ENCODE measurements at regions not wholly inside any gene's neighbourhood (a gene's known extent, or its start where the extent isn't known, plus 50 kb on each side); places are given as distances from the start of the nearest gene placed in this dataset.
"Not testable (repeated sequence)": the region's sequence is repeated elsewhere in the genome, so short reads cannot be mapped to it uniquely, and the experiment has no call there.

DNA sequence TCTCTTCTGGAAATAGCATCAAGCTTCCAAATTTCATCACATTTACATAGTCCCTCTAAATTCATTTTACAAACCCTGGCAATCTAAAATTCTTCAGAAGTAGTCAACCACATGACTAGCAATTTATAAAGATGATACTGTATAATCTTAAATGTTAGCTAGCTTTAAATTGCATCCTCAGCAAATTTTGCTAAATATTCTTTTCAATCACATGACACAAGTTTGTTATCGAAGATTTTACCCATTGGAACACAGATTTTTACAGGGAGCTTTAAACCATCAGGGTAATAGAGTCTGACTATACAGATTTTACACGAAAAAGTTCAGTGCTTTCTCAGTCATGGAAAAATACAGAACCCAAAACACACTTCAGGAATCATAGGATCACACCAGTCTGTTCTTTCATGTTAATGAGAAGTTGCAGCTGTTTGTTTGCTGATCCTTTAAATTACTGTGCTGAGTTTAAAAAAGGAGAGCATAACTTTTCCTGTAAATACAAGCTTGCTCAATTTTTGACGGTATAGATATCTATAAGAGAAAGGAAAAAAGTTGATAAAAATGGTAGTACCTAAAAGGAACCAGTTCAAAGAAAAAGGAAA lies 445.8 kb upstream of the ADGRB3 start:
- Histone ChIP-seq H3K27ac (ENCODE audit: low read depth in 2 of 2, low read length in 1 of 2) (no peak overlapping the region), H3K4me1 (ENCODE audit: control insufficient read depth in 2 of 2, insufficient read depth in 2 of 2, low read length in 1 of 2) (no peaks in the 10 kb centered on the region), H3K4me3 (ENCODE audit: low read depth in 1 of 2, low read length in 2 of 2) (no peak overlapping the region), H3K36me3 (ENCODE audit: control insufficient read depth in 2 of 2, insufficient read depth in 2 of 2, low read length in 1 of 2) (no peaks in the 10 kb centered on the region), H3K9me3 (ENCODE audit: control insufficient read depth in 2 of 2, insufficient read depth in 1 of 2, low read depth in 1 of 2, low read length in 1 of 2) (no peaks in the 10 kb centered on the region), H3K27me3 (ENCODE audit: control insufficient read depth in 1 of 2, insufficient read depth in 2 of 2, low read length in 2 of 2) (no peaks in the 10 kb centered on the region)
- 41 to 45% methylated on average over 3 of the region's 3 CpGs for WGBS, 2 donors

DNA sequence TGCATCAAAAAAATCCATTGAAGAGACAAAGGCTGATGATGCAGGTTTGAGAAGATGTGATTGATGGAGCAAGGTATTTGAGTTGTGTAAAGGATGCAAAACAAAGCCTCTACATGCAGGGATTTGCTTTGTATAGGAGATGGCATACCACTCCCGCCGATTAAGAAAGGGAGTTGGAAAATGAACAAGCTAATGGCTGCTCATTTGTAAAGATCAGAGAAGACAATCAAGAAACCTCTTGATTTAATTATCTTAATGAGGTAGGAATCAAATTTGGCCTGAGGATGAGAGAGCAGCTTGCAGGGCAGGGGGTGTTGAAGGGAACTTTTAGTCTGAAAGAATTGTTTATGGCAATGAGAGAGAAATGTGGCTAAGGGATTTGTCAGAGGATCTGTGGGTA lies 448.2 kb upstream of the ADGRB3 start:
- Histone ChIP-seq H3K27me3 (ENCODE audit: control insufficient read depth in 1 of 2, insufficient read depth in 2 of 2, low read length in 2 of 2) (no peaks in the 10 kb centered on the region), H3K36me3 (ENCODE audit: control insufficient read depth in 2 of 2, insufficient read depth in 2 of 2, low read length in 1 of 2) (no peaks in the 10 kb centered on the region), H3K9me3 (ENCODE audit: control insufficient read depth in 2 of 2, insufficient read depth in 1 of 2, low read depth in 1 of 2, low read length in 1 of 2) (no peaks in the 10 kb centered on the region), H3K4me1 (ENCODE audit: control insufficient read depth in 2 of 2, insufficient read depth in 2 of 2, low read length in 1 of 2) (no peaks in the 10 kb centered on the region), H3K27ac (ENCODE audit: low read depth in 2 of 2, low read length in 1 of 2) (no peak overlapping the region), H3K4me3 (ENCODE audit: low read depth in 1 of 2, low read length in 2 of 2) (no peak overlapping the region)
- 70 to 87% methylated on average over 2 of the region's 2 CpGs for WGBS, 2 donors

DNA sequence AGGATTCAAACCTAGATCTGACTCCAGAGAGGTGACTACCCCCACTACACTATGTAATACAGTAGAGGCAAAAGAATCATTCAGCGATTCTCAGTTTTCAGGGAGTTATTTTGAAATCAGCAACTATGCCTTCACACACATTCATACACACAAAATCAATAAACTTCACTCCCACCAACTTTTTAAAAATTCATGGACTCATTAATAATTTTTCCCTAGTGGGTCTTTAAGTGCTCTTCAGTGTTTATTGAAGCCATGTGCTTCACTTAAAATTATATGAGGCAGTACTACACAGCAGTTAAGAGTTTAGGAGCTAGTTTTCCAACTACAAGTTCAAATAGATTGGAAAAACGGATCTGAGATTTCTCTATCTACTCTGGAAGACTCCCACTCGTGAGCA lies 452.7 kb upstream of the ADGRB3 start:
- 60 to 63% methylated on average over 3 of the region's 3 CpGs for WGBS, 2 donors
- Histone ChIP-seq H3K27ac (ENCODE audit: low read depth in 2 of 2, low read length in 1 of 2) (no peak overlapping the region), H3K27me3 (ENCODE audit: control insufficient read depth in 1 of 2, insufficient read depth in 2 of 2, low read length in 2 of 2) (no peaks in the 10 kb centered on the region), H3K36me3 (ENCODE audit: control insufficient read depth in 2 of 2, insufficient read depth in 2 of 2, low read length in 1 of 2) (no peaks in the 10 kb centered on the region), H3K4me1 (ENCODE audit: control insufficient read depth in 2 of 2, insufficient read depth in 2 of 2, low read length in 1 of 2) (no peaks in the 10 kb centered on the region), H3K4me3 (ENCODE audit: low read depth in 1 of 2, low read length in 2 of 2) (no peak overlapping the region), H3K9me3 (ENCODE audit: control insufficient read depth in 2 of 2, insufficient read depth in 1 of 2, low read depth in 1 of 2, low read length in 1 of 2) (peaks cover 0 to 4% of the 10 kb centered on the region in 2 donors)

DNA sequence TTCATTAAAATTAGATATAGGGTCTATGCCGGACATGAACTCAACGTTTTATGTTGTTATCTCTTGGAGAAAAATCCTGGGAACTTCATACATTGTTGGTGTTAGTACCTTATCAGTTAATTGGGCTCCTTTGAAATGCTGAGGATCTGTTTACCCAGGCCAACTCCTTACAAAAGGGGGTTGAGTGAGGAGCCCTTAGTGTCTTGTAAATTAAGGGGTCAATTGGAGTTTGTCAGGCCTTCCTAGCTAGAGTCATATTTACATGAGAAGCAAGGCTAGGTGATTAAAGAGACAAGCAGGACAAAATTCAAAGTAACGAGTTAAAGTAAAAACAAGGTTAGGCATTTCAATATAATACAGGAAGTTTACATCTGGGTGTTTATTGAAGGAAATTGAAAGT lies 454.1 kb upstream of the ADGRB3 start:
- not testable (repeated sequence) for H3K36me3 ChIP-seq (ENCODE audit: control insufficient read depth in 2 of 2, insufficient read depth in 2 of 2, low read length in 1 of 2); H3K27me3 ChIP-seq (ENCODE audit: control insufficient read depth in 1 of 2, insufficient read depth in 2 of 2, low read length in 2 of 2); H3K27ac ChIP-seq (ENCODE audit: low read depth in 2 of 2, low read length in 1 of 2); H3K4me1 ChIP-seq (ENCODE audit: control insufficient read depth in 2 of 2, insufficient read depth in 2 of 2, low read length in 1 of 2); H3K9me3 ChIP-seq (ENCODE audit: control insufficient read depth in 2 of 2, insufficient read depth in 1 of 2, low read depth in 1 of 2, low read length in 1 of 2); H3K4me3 ChIP-seq (ENCODE audit: low read depth in 1 of 2, low read length in 2 of 2)
- WGBS, 2 donors: 53 to 54% methylated on average over 3 of the region's 3 CpGs

DNA sequence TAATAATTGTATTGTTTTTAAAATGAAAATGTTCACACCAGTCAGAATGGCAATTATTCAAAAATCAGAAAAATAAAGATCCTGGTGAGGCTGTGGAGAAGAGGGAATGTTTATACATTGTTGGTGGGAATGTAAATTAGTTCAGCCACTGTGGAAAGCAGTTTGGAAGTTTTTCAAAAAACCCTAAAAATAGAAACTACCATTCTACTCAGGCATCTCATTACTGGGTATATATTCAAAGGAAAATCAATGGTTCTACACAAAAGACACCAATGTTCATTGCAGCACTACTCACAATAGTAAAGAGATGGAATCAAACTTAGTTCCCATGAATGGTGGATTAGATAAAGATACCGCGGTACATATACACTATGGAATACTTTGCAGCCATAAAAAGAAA lies 461.5 kb upstream of the ADGRB3 start:
- no peaks in the 10 kb centered on the region for H3K27me3 ChIP-seq (ENCODE audit: control insufficient read depth in 1 of 2, insufficient read depth in 2 of 2, low read length in 2 of 2)
- H3K9me3 ChIP-seq (ENCODE audit: control insufficient read depth in 2 of 2, insufficient read depth in 1 of 2, low read depth in 1 of 2, low read length in 1 of 2): peaks cover 0 to 4% of the 10 kb centered on the region in 2 donors
- no peak overlapping the region for H3K27ac ChIP-seq (ENCODE audit: low read depth in 2 of 2, low read length in 1 of 2)
- no peaks in the 10 kb centered on the region for H3K36me3 ChIP-seq (ENCODE audit: control insufficient read depth in 2 of 2, insufficient read depth in 2 of 2, low read length in 1 of 2)
- H3K4me3 ChIP-seq (ENCODE audit: low read depth in 1 of 2, low read length in 2 of 2): no peak overlapping the region
- 74 to 96% methylated on average over 2 of the region's 2 CpGs for WGBS, 2 donors
- no peaks in the 10 kb centered on the region for H3K4me1 ChIP-seq (ENCODE audit: control insufficient read depth in 2 of 2, insufficient read depth in 2 of 2, low read length in 1 of 2)

DNA sequence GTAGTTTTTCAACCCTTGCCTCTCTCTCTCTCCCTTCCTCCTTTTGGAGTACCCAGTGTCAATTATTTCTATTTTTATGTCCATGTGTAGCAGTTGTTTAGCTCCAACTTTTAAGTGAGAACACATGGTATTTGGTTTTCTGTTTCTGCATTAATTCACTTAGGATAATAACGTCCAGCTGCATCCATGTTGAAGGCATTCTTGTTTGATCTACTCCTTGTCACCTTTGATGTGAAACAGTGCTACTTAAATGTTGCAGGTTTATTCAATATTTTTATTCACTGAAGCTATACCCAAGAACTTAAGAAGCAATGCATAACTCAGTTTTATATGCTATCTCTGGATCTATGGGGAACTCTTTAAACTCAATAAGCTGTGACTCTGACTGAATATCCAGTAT lies 465.2 kb upstream of the ADGRB3 start:
- H3K27me3 ChIP-seq (ENCODE audit: control insufficient read depth in 1 of 2, insufficient read depth in 2 of 2, low read length in 2 of 2): no peaks in the 10 kb centered on the region
- H3K4me1 ChIP-seq (ENCODE audit: control insufficient read depth in 2 of 2, insufficient read depth in 2 of 2, low read length in 1 of 2): no peaks in the 10 kb centered on the region
- no peaks in the 10 kb centered on the region for H3K9me3 ChIP-seq (ENCODE audit: control insufficient read depth in 2 of 2, insufficient read depth in 1 of 2, low read depth in 1 of 2, low read length in 1 of 2)
- WGBS, 2 donors: 46 to 65% methylated on average over 1 of the region's 1 CpG
- no peak overlapping the region for H3K27ac ChIP-seq (ENCODE audit: low read depth in 2 of 2, low read length in 1 of 2)
- no peak overlapping the region for H3K4me3 ChIP-seq (ENCODE audit: low read depth in 1 of 2, low read length in 2 of 2)
- no peaks in the 10 kb centered on the region for H3K36me3 ChIP-seq (ENCODE audit: control insufficient read depth in 2 of 2, insufficient read depth in 2 of 2, low read length in 1 of 2)

DNA sequence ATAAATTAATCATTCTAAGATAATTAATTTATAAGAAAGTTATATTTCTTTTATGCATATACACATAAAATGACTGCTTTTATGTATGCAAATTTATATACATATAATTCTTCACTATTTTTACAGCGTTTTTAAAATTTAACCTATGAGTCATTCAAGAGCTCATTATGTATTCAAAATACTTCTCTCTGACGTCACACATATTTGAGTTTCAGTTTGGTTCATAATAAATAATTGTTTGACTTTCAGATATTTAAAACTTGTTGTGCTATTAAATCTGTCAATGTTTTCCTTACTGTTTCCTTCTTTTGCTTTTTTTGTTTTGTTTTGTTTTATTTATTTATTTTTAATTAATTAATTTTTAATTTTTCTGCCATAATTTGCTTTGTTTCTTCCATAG lies 467.5 kb upstream of the ADGRB3 start:
- Histone ChIP-seq H3K27ac (ENCODE audit: low read depth in 2 of 2, low read length in 1 of 2) (no peak overlapping the region), H3K36me3 (ENCODE audit: control insufficient read depth in 2 of 2, insufficient read depth in 2 of 2, low read length in 1 of 2) (no peaks in the 10 kb centered on the region), H3K27me3 (ENCODE audit: control insufficient read depth in 1 of 2, insufficient read depth in 2 of 2, low read length in 2 of 2) (no peaks in the 10 kb centered on the region), H3K9me3 (ENCODE audit: control insufficient read depth in 2 of 2, insufficient read depth in 1 of 2, low read depth in 1 of 2, low read length in 1 of 2) (no peaks in the 10 kb centered on the region), H3K4me3 (ENCODE audit: low read depth in 1 of 2, low read length in 2 of 2) (no peak overlapping the region), H3K4me1 (ENCODE audit: control insufficient read depth in 2 of 2, insufficient read depth in 2 of 2, low read length in 1 of 2) (no peaks in the 10 kb centered on the region)
- WGBS, 2 donors: 60 to 70% methylated on average over 2 of the region's 2 CpGs

DNA sequence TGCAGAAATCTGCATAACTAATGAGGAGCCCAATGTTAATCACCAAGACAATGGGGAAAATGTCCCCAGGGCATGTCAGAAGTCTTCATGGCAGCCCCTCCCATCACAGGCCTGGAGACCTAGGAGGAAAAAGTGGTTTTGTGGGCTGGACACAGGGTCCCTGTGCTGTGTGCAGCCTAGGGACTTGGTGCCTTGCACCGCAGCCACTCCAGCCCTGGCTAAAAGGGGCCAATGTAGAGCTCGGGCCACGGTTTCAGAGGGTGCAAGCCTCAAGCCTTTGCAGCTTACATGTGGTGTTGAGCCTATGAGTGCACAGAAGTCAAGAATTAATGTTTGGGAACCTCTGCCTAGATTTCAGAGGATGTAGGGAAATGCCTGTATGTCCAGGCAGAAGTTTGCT lies 474.3 kb upstream of the ADGRB3 start:
- H3K27me3 ChIP-seq (ENCODE audit: control insufficient read depth in 1 of 2, insufficient read depth in 2 of 2, low read length in 2 of 2); H3K9me3 ChIP-seq (ENCODE audit: control insufficient read depth in 2 of 2, insufficient read depth in 1 of 2, low read depth in 1 of 2, low read length in 1 of 2); H3K27ac ChIP-seq (ENCODE audit: low read depth in 2 of 2, low read length in 1 of 2); H3K36me3 ChIP-seq (ENCODE audit: control insufficient read depth in 2 of 2, insufficient read depth in 2 of 2, low read length in 1 of 2); H3K4me3 ChIP-seq (ENCODE audit: low read depth in 1 of 2, low read length in 2 of 2); H3K4me1 ChIP-seq (ENCODE audit: control insufficient read depth in 2 of 2, insufficient read depth in 2 of 2, low read length in 1 of 2): not testable (repeated sequence)
- WGBS, 2 donors: 82 to 86% methylated on average over 3 of the region's 3 CpGs

DNA sequence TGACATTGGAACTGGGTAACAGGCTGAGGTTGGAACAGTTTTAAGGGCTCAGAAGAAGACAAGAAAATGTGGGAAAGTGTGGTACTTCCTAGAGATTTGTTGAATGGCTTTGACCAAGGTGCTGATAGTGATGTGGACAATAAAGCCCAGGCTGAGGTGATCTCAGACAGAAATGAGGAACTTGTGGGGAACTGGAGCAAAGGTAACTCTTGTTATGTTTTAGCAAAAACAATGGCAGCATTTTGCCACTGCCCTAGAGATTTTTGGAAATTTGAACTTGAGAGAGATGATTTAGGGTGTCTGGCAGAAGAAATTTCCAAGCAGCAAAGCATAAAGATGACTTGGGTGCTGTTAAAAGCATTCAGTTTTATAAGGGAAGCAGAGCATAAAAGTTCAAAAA lies 474.7 kb upstream of the ADGRB3 start:
- Histone ChIP-seq H3K4me1 (ENCODE audit: control insufficient read depth in 2 of 2, insufficient read depth in 2 of 2, low read length in 1 of 2) (no peaks in the 10 kb centered on the region), H3K4me3 (ENCODE audit: low read depth in 1 of 2, low read length in 2 of 2) (no peak overlapping the region), H3K27ac (ENCODE audit: low read depth in 2 of 2, low read length in 1 of 2) (no peak overlapping the region), H3K9me3 (ENCODE audit: control insufficient read depth in 2 of 2, insufficient read depth in 1 of 2, low read depth in 1 of 2, low read length in 1 of 2) (peaks cover 2 to 6% of the 10 kb centered on the region in 2 donors), H3K36me3 (ENCODE audit: control insufficient read depth in 2 of 2, insufficient read depth in 2 of 2, low read length in 1 of 2) (no peaks in the 10 kb centered on the region), H3K27me3 (ENCODE audit: control insufficient read depth in 1 of 2, insufficient read depth in 2 of 2, low read length in 2 of 2) (no peaks in the 10 kb centered on the region)

DNA sequence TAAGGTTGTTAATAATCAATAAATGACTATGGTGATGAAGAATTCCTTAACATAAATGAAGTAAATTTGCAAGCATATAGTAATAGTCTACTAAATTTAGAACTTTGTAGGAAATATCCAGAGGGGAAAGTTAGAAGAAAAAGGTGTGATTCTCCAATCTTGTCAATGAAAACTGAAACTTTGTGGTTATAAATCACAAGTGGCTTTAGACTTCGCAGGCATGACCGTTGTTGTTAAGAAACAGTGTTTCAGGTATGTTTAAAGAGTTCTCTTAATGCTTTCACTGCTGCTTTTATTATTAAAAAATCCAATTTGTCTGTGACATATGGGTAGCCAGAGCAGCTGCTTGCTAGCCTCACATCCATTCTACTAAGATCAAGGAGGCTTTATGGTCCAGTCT lies 475.6 kb upstream of the ADGRB3 start:
- Histone ChIP-seq H3K27ac (ENCODE audit: low read depth in 2 of 2, low read length in 1 of 2) (no peak overlapping the region), H3K4me1 (ENCODE audit: control insufficient read depth in 2 of 2, insufficient read depth in 2 of 2, low read length in 1 of 2) (no peaks in the 10 kb centered on the region), H3K9me3 (ENCODE audit: control insufficient read depth in 2 of 2, insufficient read depth in 1 of 2, low read depth in 1 of 2, low read length in 1 of 2) (peaks cover 2 to 6% of the 10 kb centered on the region in 2 donors), H3K27me3 (ENCODE audit: control insufficient read depth in 1 of 2, insufficient read depth in 2 of 2, low read length in 2 of 2) (no peaks in the 10 kb centered on the region), H3K36me3 (ENCODE audit: control insufficient read depth in 2 of 2, insufficient read depth in 2 of 2, low read length in 1 of 2) (no peaks in the 10 kb centered on the region), H3K4me3 (ENCODE audit: low read depth in 1 of 2, low read length in 2 of 2) (no peak overlapping the region)
- 70 to 76% methylated on average over 2 of the region's 2 CpGs for WGBS, 2 donors

All from esophagus (tissue), 2 donors.